ENCODE measurements at regions not wholly inside any gene's neighbourhood (a gene's known extent, or its start where the extent isn't known, plus 50 kb on each side); places are given as distances from the start of the nearest gene placed in this dataset.

GRCh38 chr3:124519591-124520194 is 210.6 kb upstream of the UMPS start:
- 88% methylated on average over 7 of the region's 7 CpGs; no CpG with 5 or more reads in 1 of the 2 experiments for WGBS, 2 experiments (ENCODE audit: extremely low coverage in 1 of 2, insufficient coverage in 1 of 2, insufficient read length in 1 of 2, insufficient replicate concordance in 2 of 2, low coverage in 1 of 2, low lambda C conversion rate in 2 of 2, missing lambda C conversion rate in 1 of 2)
- POLR2A ChIA-PET (ENCODE audit: partially characterized antibody), result no interaction called here
- no peak for FAIRE-seq

More at GRCh38 chr3:124519591-124520194, 210.6 kb upstream of the UMPS start:
- H3K18ac ChIP-seq (ENCODE audit: extremely low read depth, low read length), result no peak overlapping the region
- H2BK15ac ChIP-seq (ENCODE audit: low read length), result no peak overlapping the region
- H4K20me1 ChIP-seq (replicated peaks in 1 of 2; ENCODE audit: control insufficient read depth in 1 of 2, insufficient read depth in 2 of 2, low read length in 2 of 2), result no peaks in the 10 kb centered on the region
- DNase-seq (ENCODE audit: low read depth in 1 of 2, low spot score in 2 of 2), result no peak
- H2AFZ ChIP-seq (ENCODE audit: low read length), result no peak overlapping the region
- H4K8ac ChIP-seq (ENCODE audit: extremely low read depth, insufficient read depth, low read length), result no peak overlapping the region
- H2BK120ac ChIP-seq (replicated peaks; ENCODE audit: low read depth, low read length), result no peak overlapping the region
- no peaks in the 10 kb centered on the region for H3K9me3 ChIP-seq (ENCODE audit: insufficient read depth in 2 of 2, low read depth in 1 of 2, low read length in 1 of 2)
- H3K23ac ChIP-seq (ENCODE audit: insufficient read length), result no peak overlapping the region
- no peaks in the 10 kb centered on the region for H3K79me1 ChIP-seq (ENCODE audit: low read depth, low read length)
- no peak overlapping the region for H3K9ac ChIP-seq (replicated peaks in 1 of 4; ENCODE audit: extremely low read depth in 1 of 4, low read depth in 3 of 4, low read length in 3 of 4)
- no peak overlapping the region for H2BK12ac ChIP-seq (ENCODE audit: low read depth, low read length)
- no peak overlapping the region for H4K5ac ChIP-seq (ENCODE audit: insufficient read length, low read depth, low read length)
- H3K79me2 ChIP-seq (ENCODE audit: control insufficient read depth in 1 of 2, insufficient read depth in 2 of 2, low read length in 2 of 2), result no peaks in the 10 kb centered on the region
- no peak overlapping the region for H3K4me2 ChIP-seq (ENCODE audit: insufficient read depth in 1 of 2, low read depth in 2 of 2, low read length in 2 of 2)
- H3K4ac ChIP-seq (replicated peaks; ENCODE audit: insufficient read length, low read depth, low read length), result no peak overlapping the region
- no peak overlapping the region for H2AK5ac ChIP-seq (ENCODE audit: low read depth, low read length)
- no peak overlapping the region for H3K27ac ChIP-seq (ENCODE audit: low read depth, low read length)
- no peak overlapping the region for H2BK5ac ChIP-seq (ENCODE audit: low read depth, low read length)
- no peaks in the 10 kb centered on the region for H3K36me3 ChIP-seq (ENCODE audit: control insufficient read depth in 2 of 4, insufficient read depth in 4 of 4, low read length in 3 of 4)
- H3K56ac ChIP-seq (replicated peaks; ENCODE audit: insufficient read length, low read depth, low read length), result no peak overlapping the region
- H3K14ac ChIP-seq (ENCODE audit: insufficient read length), result no peak overlapping the region
- no peaks in the 10 kb centered on the region for H3K27me3 ChIP-seq (replicated peaks in 1 of 4; ENCODE audit: control insufficient read depth in 3 of 4, extremely low read depth in 1 of 4, insufficient read depth in 3 of 4, low read length in 3 of 4)
- H3K4me1 ChIP-seq (replicated peaks in 1 of 4; ENCODE audit: control insufficient read depth in 3 of 4, insufficient read depth in 4 of 4, low read length in 3 of 4), result peaks cover 0 to 7% (median 3%) of the 10 kb centered on the region in 4 experiments; a peak in 3 of 7 replicates
- CTCF ChIA-PET (ENCODE audit: partially characterized antibody), result interaction anchor here (0.6 to 1.3 kb wide), 3 partner anchors 28 to 55 kb away, joined by 3 to 4 read pairs (median 4); no protein-coding TSS in a partner anchor
- H3K23me2 ChIP-seq (ENCODE audit: low read depth, low read length), result no peaks in the 10 kb centered on the region
- no peak for TF ChIP-seq USF2 (IDR thresholded peaks at IDR 0.05; ENCODE audit: low read length)
- TF ChIP-seq SIRT6 (IDR thresholded peaks at IDR 0.05; ENCODE audit: low read length), result no peak
- no peak for TF ChIP-seq HDAC6 (IDR thresholded peaks at IDR 0.05; ENCODE audit: low read depth, low read length)
- no peak for TF ChIP-seq TAF7 (optimal IDR thresholded peaks at IDR 0.05; ENCODE audit: borderline replicate concordance, low read depth, low read length)
- no peak for TF ChIP-seq ZNF274 (IDR thresholded peaks at IDR 0.05; ENCODE audit: borderline replicate concordance, extremely low read depth, low read length)
- no peak for TF ChIP-seq GABPA (IDR thresholded peaks at IDR 0.05; ENCODE audit: borderline replicate concordance, insufficient read depth, low read length)
- no peak for TF ChIP-seq ASH2L (IDR thresholded peaks at IDR 0.05; ENCODE audit: low read length)
- TF ChIP-seq TEAD4 (IDR thresholded peaks at IDR 0.05; ENCODE audit: low read depth, low read length), result no peak
- TF ChIP-seq BRCA1 (IDR thresholded peaks at IDR 0.05; ENCODE audit: low read depth, low read length), result no peak
- TF ChIP-seq POLR2AphosphoS5 (IDR thresholded peaks at IDR 0.05; ENCODE audit: low read depth, low read length), result no peak
- TF ChIP-seq KDM5A (IDR thresholded peaks at IDR 0.05; ENCODE audit: low read length), result no peak
- TF ChIP-seq SP2 (IDR thresholded peaks at IDR 0.05; ENCODE audit: low read length), result no peak
- TF ChIP-seq CHD1 (IDR thresholded peaks at IDR 0.05; ENCODE audit: low read depth, low read length), result no peak
- no peak overlapping the region for H3K4me3 ChIP-seq (ENCODE audit: extremely low read depth in 1 of 4, insufficient read depth in 2 of 4, low read depth in 3 of 4, low read length in 4 of 4)
- no peak overlapping the region for H2BK20ac ChIP-seq (ENCODE audit: low read length)
- no peak overlapping the region for H4K91ac ChIP-seq (replicated peaks; ENCODE audit: insufficient read length, low read length)
